SKM-1 (cell line): ENCODE measurements at regions not wholly inside any gene's neighbourhood (a gene's known extent, or its start where the extent isn't known, plus 50 kb on each side); places are given as distances from the start of the nearest gene placed in this dataset.

Source experiments
- DNase-seq: peaks from one replicate; lab custom pipeline; 2025; ENCODE audit not compliant: unreplicated experiment; lab: John Stamatoyannopoulos, UW

- no peak for DNase-seq
Observed at GRCh38 chr2:239905884-239906654, 119.1 kb downstream of the NDUFA10 start.

GRCh38 chr2:239905306-239905705 lies 119.8 kb downstream of the NDUFA10 start:
- DNase-seq: no peak

- no peak for DNase-seq
Observed at GRCh38 chr2:239904496-239904895, 120.6 kb downstream of the NDUFA10 start.

- DNase-seq: no peak
Observed at GRCh38 chr2:239903803-239904202, 121.3 kb downstream of the NDUFA10 start.

- DNase-seq: no peak
Observed at GRCh38 chr2:239903210-239903609, 121.9 kb downstream of the NDUFA10 start.

- no peak for DNase-seq
Observed at GRCh38 chr2:239902749-239903201, 122.4 kb downstream of the NDUFA10 start.

- DNase-seq: no peak
Observed at GRCh38 chr2:239898292-239898925, 126.7 kb downstream of the NDUFA10 start.

GRCh38 chr2:239897596-239898235 lies 127.4 kb downstream of the NDUFA10 start:
- no peak for DNase-seq

- DNase-seq: no peak
Observed at GRCh38 chr2:239896075-239896474, 129.1 kb downstream of the NDUFA10 start.

- DNase-seq: no peak
Observed at GRCh38 chr2:239895669-239896068, 129.5 kb downstream of the NDUFA10 start.

GRCh38 chr2:239895116-239895515 lies 130.0 kb downstream of the NDUFA10 start:
- DNase-seq: no peak

GRCh38 chr2:239894276-239894675 lies 130.9 kb downstream of the NDUFA10 start:
- DNase-seq: no peak

- no peak for DNase-seq
Observed at GRCh38 chr2:239893236-239893515, 132.0 kb downstream of the NDUFA10 start.

GRCh38 chr2:239892441-239893235 lies 132.5 kb downstream of the NDUFA10 start:
- DNase-seq: no peak

GRCh38 chr2:239891698-239892097 lies 133.4 kb downstream of the NDUFA10 start:
- DNase-seq: no peak

- no peak for DNase-seq
Observed at GRCh38 chr2:239890206-239890746, 134.9 kb downstream of the NDUFA10 start.

GRCh38 chr2:239889641-239890121 lies 135.5 kb downstream of the NDUFA10 start:
- no peak for DNase-seq

GRCh38 chr2:239887604-239888003 lies 137.5 kb downstream of the NDUFA10 start:
- no peak for DNase-seq

GRCh38 chr2:239886781-239887180 lies 138.4 kb downstream of the NDUFA10 start:
- DNase-seq: no peak

GRCh38 chr2:239884875-239885274 lies 140.3 kb downstream of the NDUFA10 start:
- peak; percentile 12 for DNase-seq

- DNase-seq: no peak
Observed at GRCh38 chr2:239884051-239884405, 141.1 kb downstream of the NDUFA10 start.
